ENCODE measurements at regions not wholly inside any gene's neighbourhood (a gene's known extent, or its start where the extent isn't known, plus 50 kb on each side); places are given as distances from the start of the nearest gene placed in this dataset.
A peak's percentile ranks its signal among the peaks of the same experiment; 100 is the strongest.
"Not testable (repeated sequence)": the region's sequence is repeated elsewhere in the genome, so short reads cannot be mapped to it uniquely, and the experiment has no call there.

DNA sequence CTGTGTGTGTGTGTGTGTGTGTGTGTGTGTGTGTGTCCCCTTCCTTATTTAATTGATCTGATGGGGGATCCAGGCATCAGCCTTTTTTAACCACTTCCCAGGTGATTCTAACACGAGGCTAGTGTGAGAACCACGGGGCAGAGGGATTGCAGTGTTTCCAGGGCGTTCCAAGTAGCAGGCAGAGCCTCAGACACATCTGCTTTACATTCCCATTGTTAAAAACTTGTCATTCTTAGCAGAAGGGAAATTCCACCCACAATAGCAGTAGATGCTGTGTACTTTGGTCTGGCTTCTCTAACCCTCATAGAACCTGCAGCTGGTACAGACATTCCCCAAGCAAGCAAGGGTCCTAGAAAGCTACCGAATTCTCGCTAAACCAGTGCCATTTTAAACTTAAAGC is 81.9 kb upstream of the SLC30A5 start:
- H3K9ac ChIP-seq (ENCODE audit: insufficient read depth in 1 of 2, low read length in 2 of 2), result no peak overlapping the region
- H3K9me3 ChIP-seq (ENCODE audit: control insufficient read depth in 4 of 4, insufficient read depth in 3 of 4, low read length in 3 of 4), result no peaks in the 10 kb centered on the region
- no peaks in the 10 kb centered on the region for H3K36me3 ChIP-seq (ENCODE audit: control insufficient read depth in 4 of 4, insufficient read depth in 4 of 4, low read length in 4 of 4)
- no peak for ATAC-seq (ENCODE audit: insufficient read depth, low FRiP score)
- H3K4me3 ChIP-seq, result no peak overlapping the region
- H3K4me1 ChIP-seq (ENCODE audit: control insufficient read depth in 5 of 5, insufficient read depth in 5 of 5, low read length in 5 of 5), result peaks cover 0 to 5% (median 0%) of the 10 kb centered on the region in 5 donors
- H3K27me3 ChIP-seq (ENCODE audit: control insufficient read depth in 3 of 3, insufficient read depth in 3 of 3, low read length in 2 of 3), result no peaks in the 10 kb centered on the region
- TF ChIP-seq, protein P1, sequence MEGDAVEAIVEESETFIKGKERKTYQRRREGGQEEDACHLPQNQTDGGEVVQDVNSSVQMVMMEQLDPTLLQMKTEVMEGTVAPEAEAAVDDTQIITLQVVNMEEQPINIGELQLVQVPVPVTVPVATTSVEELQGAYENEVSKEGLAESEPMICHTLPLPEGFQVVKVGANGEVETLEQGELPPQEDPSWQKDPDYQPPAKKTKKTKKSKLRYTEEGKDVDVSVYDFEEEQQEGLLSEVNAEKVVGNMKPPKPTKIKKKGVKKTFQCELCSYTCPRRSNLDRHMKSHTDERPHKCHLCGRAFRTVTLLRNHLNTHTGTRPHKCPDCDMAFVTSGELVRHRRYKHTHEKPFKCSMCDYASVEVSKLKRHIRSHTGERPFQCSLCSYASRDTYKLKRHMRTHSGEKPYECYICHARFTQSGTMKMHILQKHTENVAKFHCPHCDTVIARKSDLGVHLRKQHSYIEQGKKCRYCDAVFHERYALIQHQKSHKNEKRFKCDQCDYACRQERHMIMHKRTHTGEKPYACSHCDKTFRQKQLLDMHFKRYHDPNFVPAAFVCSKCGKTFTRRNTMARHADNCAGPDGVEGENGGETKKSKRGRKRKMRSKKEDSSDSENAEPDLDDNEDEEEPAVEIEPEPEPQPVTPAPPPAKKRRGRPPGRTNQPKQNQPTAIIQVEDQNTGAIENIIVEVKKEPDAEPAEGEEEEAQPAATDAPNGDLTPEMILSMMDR (IDR thresholded peaks at IDR 0.05; ENCODE audit: control extremely low read depth, extremely low read depth), result no peak
- DNase-seq, result no peak
- H3K27ac ChIP-seq (ENCODE audit: low read depth in 1 of 2, low read length in 1 of 2), result no peak overlapping the region
- 69 to 79% methylated on average over 5 of the region's 5 CpGs for WGBS, 2 donors

DNA sequence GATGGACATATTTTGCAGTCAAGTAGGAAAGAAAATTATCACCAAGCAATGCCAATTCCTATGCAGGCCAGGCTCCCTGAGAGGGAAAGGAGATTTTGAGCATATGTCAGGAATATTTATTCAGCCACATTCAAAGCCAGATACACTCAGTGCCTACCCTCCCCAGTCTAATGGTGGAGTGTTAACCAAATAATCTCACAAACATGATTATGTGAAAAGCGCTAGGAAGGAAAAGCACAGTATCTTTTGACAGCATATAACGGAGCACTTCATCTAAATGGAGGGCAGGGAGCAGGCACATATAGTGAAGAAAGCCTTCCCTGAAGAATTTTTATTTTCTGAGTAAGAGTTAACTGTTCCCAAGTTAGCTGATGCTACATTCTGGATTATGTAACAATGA is 80.3 kb upstream of the SLC30A5 start:
- TF ChIP-seq, protein P1 (IDR thresholded peaks at IDR 0.05; ENCODE audit: control extremely low read depth, extremely low read depth), result no peak
- no peaks in the 10 kb centered on the region for H3K36me3 ChIP-seq (ENCODE audit: control insufficient read depth in 4 of 4, insufficient read depth in 4 of 4, low read length in 4 of 4)
- H3K27ac ChIP-seq (ENCODE audit: low read depth in 1 of 2, low read length in 1 of 2), result no peak overlapping the region
- no peaks in the 10 kb centered on the region for H3K4me1 ChIP-seq (ENCODE audit: control insufficient read depth in 5 of 5, insufficient read depth in 5 of 5, low read length in 5 of 5)
- peak; percentile 16 to 70 (median 69) for DNase-seq
- WGBS, 2 donors, result 86 to 92% methylated on average over 2 of the region's 2 CpGs
- no peak for ATAC-seq (ENCODE audit: insufficient read depth, low FRiP score)
- H3K27me3 ChIP-seq (ENCODE audit: control insufficient read depth in 3 of 3, insufficient read depth in 3 of 3, low read length in 2 of 3), result no peaks in the 10 kb centered on the region
- H3K9ac ChIP-seq (ENCODE audit: insufficient read depth in 1 of 2, low read length in 2 of 2), result no peak overlapping the region
- no peak overlapping the region for H3K4me3 ChIP-seq
- H3K9me3 ChIP-seq (ENCODE audit: control insufficient read depth in 4 of 4, insufficient read depth in 3 of 4, low read length in 3 of 4), result no peaks in the 10 kb centered on the region

DNA sequence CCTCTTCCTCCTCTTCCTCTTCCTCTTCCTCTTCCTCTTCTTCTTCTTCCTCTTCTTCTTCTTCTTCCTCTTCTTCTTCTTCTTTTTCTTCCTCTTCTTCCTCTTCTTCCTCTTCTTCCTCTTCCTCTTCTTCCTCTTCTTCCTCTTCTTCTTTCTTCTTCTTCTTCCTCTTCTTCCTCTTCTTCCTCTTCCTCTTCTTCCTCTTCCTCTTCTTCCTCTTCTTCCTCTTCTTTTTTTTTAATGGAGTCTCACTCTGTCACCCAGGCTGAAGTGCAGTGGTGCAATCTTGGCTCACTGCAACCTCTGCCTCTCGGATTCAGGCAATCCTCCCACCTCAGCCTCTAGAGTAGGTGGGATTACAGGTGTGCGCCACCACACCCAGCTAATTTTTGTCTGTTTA is 79.8 kb upstream of the SLC30A5 start:
- 92% methylated on average over 2 of the region's 2 CpGs for WGBS, 2 donors
- H3K36me3 ChIP-seq (ENCODE audit: control insufficient read depth in 4 of 4, insufficient read depth in 4 of 4, low read length in 4 of 4); DNase-seq; H3K27me3 ChIP-seq (ENCODE audit: control insufficient read depth in 3 of 3, insufficient read depth in 3 of 3, low read length in 2 of 3); H3K9ac ChIP-seq (ENCODE audit: insufficient read depth in 1 of 2, low read length in 2 of 2); H3K4me1 ChIP-seq (ENCODE audit: control insufficient read depth in 5 of 5, insufficient read depth in 5 of 5, low read length in 5 of 5); ATAC-seq (ENCODE audit: insufficient read depth, low FRiP score); H3K27ac ChIP-seq (ENCODE audit: low read depth in 1 of 2, low read length in 1 of 2); H3K4me3 ChIP-seq; H3K9me3 ChIP-seq (ENCODE audit: control insufficient read depth in 4 of 4, insufficient read depth in 3 of 4, low read length in 3 of 4): not testable (repeated sequence)

DNA sequence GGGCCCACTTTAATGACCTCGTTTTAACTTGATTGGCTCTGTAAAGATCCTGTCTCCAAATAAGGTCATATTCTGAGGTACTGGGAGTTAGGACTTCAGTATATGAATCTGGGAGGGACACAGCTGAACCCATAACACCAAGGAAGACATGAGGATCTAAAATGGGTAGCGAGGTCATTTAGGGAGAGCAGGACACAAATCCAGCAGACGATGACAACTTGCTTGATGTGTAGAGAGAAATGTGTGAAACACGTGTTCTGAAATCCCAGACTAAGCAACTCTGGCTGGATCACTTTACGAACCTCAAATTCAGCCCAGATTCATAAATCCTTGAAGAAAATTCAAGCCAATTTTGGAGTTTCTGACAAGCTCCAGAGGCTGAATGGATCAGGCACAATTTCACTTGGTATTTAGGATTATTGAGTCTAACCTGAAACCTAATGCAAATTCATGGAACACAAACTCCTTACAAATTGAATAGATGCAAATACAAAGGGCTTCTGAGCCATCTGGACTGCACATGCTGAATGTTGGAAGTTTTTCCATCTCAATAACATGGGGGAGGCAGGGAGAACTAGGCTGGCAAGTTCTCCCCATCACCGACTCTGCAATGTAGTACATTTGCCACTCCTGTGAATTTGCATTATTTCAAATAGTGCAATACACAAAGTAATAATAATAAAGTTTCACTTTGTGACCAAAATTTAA is 74.0 kb upstream of the SLC30A5 start:
- TF ChIP-seq, protein P1 (IDR thresholded peaks at IDR 0.05; ENCODE audit: control extremely low read depth, extremely low read depth), result no peak
- DNase-seq (no peak), ATAC-seq (ENCODE audit: insufficient read depth, low FRiP score) (no peak)
- no peak overlapping the region for H3K4me3 ChIP-seq
- H3K27ac ChIP-seq (ENCODE audit: low read depth in 1 of 2, low read length in 1 of 2), result no peak overlapping the region
- no peaks in the 10 kb centered on the region for H3K9me3 ChIP-seq (ENCODE audit: control insufficient read depth in 4 of 4, insufficient read depth in 3 of 4, low read length in 3 of 4)
- no peaks in the 10 kb centered on the region for H3K36me3 ChIP-seq (ENCODE audit: control insufficient read depth in 4 of 4, insufficient read depth in 4 of 4, low read length in 4 of 4)
- WGBS, 2 donors, result 83 to 93% methylated on average over 6 of the region's 6 CpGs
- no peaks in the 10 kb centered on the region for H3K27me3 ChIP-seq (ENCODE audit: control insufficient read depth in 3 of 3, insufficient read depth in 3 of 3, low read length in 2 of 3)
- no peak overlapping the region for H3K9ac ChIP-seq (ENCODE audit: insufficient read depth in 1 of 2, low read length in 2 of 2)
- no peaks in the 10 kb centered on the region for H3K4me1 ChIP-seq (ENCODE audit: control insufficient read depth in 5 of 5, insufficient read depth in 5 of 5, low read length in 5 of 5)

All from lung (tissue), 11 donors.